H54 (cell line): ENCODE measurements at regions not wholly inside any gene's neighbourhood (a gene's known extent, or its start where the extent isn't known, plus 50 kb on each side); places are given as distances from the start of the nearest gene placed in this dataset.

Source experiments
- DNase-seq: peaks from one replicate; pipeline ENCODE4 v3.0.0; 2011; ENCODE audit warnings: low spot score, mixed read lengths; ENCODE audit not compliant: insufficient read length
- FAIRE-seq: peaks from 3 replicates; lab custom pipeline; 2011; peaks lifted over from hg19 to GRCh38; lab: Jason Lieb, UNC
- POLR2A ChIP-seq: IDR thresholded peaks from 2 replicates; pipeline ENCODE4 v1.6.1; 2011; ENCODE audit warnings: low read depth, mild to moderate bottlenecking, low read length

DNA sequence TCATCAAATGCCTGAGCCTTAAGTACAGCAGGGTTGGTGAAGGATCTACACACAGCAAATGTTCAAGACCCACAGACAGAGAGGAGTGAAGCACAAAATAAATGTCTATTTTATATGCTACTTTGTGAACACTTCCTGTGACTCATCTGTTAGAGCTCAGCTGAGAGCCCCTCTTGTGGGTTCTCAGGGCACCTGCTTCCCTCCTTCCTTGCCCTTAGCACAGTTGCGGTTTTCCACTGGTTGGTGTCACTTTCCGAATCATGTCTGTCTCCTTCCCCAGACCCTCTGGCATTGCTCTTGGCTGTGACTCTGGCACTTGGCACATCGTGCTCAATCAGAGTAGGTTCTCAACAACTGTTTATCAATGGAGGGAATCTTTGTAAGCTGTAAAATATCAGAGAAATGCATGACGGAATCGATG is 128.5 kb upstream of the STC2 start:
- no peak for DNase-seq

DNA sequence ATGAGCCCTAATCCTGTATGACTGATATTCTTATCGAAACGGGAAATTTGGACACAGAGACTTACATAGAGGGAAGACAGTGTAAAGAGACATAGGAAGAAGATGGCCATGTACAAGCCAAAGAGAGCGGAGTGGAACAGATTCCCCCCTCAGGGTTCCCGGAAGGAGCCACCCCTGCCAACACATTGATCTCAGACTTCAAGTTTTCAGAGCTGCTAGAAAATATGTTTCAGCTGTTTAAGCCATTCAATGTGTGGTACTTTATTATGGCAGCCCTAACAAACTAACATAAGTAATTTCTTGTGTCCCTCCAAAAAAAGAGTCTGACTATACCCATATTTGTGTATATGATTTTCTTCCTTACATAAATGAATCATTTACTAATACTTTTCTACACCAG is 128.0 kb upstream of the STC2 start:
- FAIRE-seq (no peak), DNase-seq (no peak)
- no peak for TF ChIP-seq POLR2A

More for the DNA sequence above, 128.5 kb upstream of the STC2 start:
- no peak for FAIRE-seq
- TF ChIP-seq POLR2A: no peak

DNA sequence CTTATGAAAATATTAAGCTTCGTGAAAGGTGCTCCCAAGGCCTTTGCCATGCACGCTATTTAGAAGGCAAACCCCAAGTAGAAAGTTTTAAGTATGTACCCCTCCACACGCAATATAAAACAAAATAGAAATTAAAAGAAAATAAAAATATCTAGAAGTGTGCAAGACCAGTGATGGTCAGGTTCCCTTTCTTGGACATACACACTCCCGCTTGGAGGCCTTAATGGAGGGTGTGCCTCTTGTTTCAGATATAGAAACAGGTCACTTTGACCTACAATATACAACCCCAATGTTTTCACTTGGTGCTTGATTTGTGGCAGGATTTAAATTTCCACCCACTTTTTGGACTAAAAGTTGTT is 127.4 kb upstream of the STC2 start:
- FAIRE-seq (no peak), DNase-seq (no peak)
- TF ChIP-seq POLR2A: no peak

DNA sequence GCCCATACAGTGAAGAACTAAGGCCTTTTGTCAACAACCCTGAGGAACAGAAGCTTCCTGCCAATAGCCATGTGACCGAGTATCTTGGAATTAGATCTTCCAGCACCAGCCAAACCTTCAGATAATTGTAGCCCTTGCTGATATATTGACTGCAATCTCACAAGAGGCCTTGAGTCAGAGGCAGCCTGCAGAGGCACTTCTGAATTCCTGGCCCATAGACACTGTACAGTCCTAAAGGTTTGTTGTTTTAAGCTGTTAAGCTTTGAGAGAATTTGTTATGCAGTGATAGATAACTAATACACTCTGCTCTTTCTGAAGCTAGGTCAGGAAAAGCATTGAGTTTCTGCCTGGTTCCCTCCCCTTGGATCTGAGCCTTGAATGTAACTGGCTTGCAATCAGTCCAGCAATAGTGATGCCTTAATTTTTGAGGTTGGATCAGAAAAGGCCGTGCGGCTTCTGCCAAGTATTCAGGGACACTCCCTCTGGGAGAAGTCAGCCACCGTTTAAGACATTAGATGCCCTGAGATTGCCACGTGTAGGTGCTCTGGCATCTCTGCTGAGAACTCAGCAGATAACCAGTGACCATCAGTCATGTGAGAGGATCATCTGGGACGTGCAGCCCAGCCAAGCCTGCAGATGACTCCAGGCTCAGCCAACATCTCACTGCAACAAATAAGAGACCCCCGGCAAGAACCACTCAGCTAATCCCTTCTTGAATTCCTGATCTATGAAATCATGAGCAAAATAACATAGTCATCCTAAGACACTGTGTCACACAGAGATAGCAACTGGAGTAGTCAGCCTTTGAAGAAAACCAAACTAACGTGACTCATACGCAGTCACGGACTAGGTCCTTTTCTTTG is 126.8 kb upstream of the STC2 start:
- FAIRE-seq: peak; percentile 61
- no peak for TF ChIP-seq POLR2A

DNA sequence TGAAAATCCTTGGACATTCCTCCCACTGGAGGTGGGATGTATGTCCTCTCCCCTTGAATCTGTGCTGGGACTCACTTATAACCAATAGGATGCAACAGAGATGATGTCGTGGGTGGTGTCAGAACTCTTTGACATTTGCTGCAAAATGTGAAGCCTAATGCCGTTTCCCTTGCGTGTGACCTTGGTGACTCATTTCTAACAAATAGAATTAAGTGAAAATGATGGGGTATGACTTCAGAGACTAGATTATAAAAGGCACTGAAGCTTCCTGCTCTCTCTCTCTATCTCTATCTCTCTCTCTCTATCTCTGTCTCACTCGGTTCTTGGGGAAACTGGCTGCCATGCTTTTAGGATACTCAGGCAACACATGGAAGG is 126.1 kb upstream of the STC2 start:
- DNase-seq: no peak
- no peak for TF ChIP-seq POLR2A
- FAIRE-seq: no peak

More for the DNA sequence above, 126.8 kb upstream of the STC2 start:
- peak; percentile 67 for DNase-seq

DNA sequence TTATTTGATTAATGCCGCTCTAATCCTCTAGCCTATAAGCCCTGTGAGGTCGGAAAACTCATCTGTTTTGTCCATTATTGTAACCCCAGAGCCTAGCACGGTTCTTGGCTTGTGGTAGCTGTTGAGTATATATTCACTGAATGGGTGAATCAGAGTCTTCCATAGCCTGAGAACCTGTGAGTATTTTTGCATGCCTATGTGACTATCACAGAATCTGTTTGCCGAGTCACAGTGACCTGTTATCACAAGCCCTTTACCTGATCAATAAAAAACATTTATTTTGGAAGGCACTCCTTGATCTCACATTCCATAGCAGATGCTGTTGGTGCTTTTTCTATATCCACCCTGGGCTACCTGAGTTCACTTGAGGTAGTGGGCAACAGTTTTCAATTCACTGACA is 125.0 kb upstream of the STC2 start:
- FAIRE-seq (no peak), DNase-seq (no peak)
- TF ChIP-seq POLR2A: no peak

DNA sequence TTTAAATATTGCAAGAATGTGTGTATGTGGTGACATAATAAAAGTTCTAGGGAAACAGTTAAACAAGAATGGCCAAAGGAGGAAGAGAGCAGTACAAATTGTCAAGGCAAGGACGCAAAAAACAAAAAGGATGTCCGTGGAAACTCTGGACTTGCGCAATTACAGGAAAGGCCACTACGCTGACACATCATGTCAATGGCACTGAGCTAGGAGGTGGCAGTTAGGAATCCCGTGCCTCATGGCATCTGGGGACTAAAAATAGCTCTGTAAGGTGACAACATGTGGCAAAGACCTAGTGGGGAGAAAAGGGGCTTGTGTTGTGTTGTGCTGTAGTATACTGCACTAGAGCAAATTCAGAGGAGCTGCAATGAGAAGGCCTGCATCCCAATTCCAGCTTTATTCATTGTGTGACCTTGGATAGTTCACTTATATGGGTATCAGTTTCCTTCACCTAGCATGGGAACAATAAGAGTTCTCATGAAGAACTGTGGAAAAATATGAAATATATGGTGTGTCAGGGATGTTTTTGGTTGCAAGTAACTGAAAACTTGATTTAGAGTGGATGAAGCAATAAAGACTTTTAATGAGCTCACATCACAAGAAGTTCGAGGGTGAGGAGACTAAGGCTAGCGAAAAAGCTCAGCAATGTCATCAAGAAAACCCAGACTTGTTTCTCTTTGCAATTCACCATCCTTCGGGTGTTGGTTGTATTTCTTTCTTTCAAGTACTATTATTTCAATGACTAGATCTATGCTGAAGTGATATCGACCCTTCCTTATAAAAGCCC is 124.1 kb upstream of the STC2 start:
- no peak for FAIRE-seq
- DNase-seq: no peak
- no peak for TF ChIP-seq POLR2A

DNA sequence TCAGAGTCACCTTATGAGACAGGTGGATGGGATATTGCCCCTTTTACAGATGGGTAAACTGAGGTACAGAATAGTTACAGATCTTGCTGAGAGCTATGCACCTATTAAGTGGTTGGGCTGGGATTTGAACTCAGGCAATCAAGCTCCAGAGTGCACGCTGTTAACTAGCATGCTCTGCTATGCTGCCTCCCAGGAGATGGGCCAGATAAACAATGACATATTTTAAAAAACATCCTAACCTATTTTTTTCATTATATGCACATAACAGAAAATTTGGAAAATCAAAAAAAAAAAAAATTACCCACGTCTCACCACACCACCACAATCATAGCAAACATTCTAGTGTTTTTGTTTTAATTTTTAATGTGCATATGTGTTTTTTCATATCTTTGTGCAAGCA is 123.4 kb upstream of the STC2 start:
- no peak for FAIRE-seq
- no peak for TF ChIP-seq POLR2A
- no peak for DNase-seq

DNA sequence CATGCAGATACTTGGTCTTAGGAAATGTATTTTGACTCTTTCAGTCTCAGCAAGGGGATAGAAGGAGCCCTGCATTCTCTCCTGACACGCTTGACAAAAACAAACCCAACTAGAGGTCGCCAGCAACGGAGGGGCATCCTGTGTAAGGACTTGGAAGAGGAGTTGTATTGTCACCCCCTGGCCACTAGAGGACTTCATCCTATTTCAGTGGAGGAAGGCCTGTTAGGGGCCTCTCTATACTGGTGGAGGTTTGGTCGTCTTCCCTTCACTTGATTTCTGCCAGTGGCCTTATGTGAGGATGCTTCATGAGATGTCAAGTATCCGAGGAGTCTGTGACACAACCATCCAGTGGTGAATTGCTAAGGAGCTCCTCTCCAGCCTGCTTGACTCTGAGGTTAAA is 122.8 kb upstream of the STC2 start:
- DNase-seq (no peak), FAIRE-seq (no peak)
- TF ChIP-seq POLR2A: no peak

DNA sequence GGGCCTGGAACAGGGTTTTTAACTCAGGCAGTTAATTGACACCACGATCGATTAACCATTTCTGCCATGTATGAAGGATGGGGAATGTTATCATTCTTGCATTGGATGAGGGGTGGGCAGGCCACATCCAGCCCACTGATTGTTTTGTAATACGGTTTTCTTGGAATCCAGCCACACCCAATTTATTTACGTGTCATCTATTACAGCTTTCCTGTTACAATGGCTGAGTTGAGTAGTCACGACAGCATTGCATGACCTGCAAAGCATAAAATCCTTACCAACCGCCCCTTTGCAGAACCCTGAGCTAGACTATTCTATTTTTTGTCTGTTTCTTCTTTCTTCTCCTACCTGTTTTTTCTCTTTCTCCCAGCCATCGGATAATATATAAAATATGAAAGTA is 122.0 kb upstream of the STC2 start:
- DNase-seq (no peak), FAIRE-seq (no peak)
- TF ChIP-seq POLR2A: no peak

DNA sequence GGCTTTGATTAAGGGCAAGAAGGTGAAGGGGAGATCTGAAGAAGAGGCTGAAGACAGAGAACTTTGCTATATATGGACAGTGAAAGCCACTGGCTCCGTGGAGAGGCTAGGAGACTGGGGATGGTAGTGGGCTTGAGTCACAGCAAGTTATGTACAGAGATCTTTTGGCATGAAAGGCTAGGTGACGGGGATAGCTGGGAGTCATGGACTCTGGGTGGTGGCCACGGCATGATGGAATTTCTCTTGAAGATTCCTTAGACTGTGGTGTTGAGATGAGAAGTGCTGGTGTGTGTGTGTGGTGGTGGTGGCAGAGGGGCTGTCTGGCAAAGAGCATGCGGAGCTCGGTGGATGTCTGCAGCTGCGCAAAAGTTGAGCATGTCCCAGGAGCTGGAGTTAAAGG is 120.6 kb upstream of the STC2 start:
- no peak for DNase-seq
- no peak for TF ChIP-seq POLR2A
- no peak for FAIRE-seq

DNA sequence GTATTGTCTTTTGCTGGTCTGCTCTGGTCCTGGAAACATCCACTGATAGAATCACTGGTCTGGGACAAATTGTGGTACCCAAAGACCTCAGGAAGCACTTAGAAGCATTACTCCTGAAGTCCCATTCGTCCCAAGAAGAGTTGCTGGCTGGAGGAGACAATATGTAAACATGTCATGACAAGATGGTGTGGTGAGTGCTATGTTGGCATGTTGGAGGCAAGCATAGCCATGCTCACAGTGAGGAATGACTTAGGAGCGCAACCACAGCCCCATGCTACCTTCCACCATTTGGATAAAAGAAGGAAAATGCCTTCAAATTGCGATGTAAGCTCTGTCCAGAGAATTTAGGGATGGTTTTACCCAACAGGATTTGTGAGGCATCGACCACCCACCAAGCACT is 115.8 kb upstream of the STC2 start:
- no peak for FAIRE-seq
- no peak for TF ChIP-seq POLR2A
- no peak for DNase-seq

DNA sequence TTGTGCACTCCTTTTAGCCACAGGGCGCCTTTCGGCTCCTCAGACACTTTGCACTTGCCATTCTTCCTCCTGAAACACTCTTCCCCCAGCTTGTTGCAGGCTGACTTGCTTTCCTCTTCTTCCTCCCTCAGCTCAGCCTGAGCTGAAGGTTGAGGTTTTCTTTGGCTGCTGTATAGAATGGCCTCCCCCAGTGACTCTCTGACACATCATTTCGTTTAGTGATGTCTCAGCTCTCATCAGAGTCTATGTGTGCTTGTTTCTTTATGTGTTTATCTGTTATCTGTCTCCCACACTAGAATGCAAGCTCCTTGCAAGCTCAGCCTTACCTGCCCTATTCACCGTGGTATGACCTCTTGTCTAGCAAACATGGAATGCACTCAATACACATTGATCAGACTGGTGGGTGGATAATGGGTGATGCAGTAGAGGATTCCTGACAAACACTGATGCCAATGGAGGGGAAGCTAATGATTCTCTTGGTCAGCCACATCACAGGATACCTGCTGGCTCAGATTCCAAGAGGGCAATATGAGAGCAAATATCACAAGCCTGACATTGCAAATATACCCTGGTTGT is 112.9 kb upstream of the STC2 start:
- no peak for FAIRE-seq
- TF ChIP-seq POLR2A: no peak
- no peak for DNase-seq

DNA sequence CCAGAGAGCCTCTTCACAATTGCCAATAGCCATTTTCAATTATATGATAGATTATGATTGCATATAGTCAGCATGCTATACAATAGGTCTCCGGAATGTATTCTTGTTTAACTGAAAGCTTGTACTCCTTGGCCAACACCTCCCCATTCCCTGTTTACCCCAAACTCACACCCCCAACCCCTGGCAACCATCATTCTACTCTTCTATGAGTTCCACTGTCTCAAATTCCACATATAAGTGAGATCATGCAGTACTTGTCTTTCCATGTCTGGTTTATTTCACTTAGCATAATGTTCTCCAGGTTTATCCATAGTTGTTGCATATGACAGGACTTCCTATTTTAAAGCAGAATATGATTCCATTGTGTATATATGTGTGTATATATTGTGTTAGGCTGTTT is 110.7 kb upstream of the STC2 start:
- DNase-seq: no peak
- FAIRE-seq: no peak
- TF ChIP-seq POLR2A: no peak
